22Rv1 (cell line): ENCODE measurements at regions not wholly inside any gene's neighbourhood (a gene's known extent, or its start where the extent isn't known, plus 50 kb on each side); places are given as distances from the start of the nearest gene placed in this dataset.

Experiments
- CTCF ChIP-seq: fragments of 450-650 bp; IDR thresholded peaks from 2 replicates; pipeline ENCODE4 v1.5.1; 2017; ENCODE audit warnings: mild to moderate bottlenecking
- ZFX ChIP-seq: fragments of 450-650 bp; IDR thresholded peaks from 2 replicates; pipeline ENCODE4 v1.6.1; 2017; ENCODE audit warnings: antibody characterized with exemption, borderline replicate concordance

DNA sequence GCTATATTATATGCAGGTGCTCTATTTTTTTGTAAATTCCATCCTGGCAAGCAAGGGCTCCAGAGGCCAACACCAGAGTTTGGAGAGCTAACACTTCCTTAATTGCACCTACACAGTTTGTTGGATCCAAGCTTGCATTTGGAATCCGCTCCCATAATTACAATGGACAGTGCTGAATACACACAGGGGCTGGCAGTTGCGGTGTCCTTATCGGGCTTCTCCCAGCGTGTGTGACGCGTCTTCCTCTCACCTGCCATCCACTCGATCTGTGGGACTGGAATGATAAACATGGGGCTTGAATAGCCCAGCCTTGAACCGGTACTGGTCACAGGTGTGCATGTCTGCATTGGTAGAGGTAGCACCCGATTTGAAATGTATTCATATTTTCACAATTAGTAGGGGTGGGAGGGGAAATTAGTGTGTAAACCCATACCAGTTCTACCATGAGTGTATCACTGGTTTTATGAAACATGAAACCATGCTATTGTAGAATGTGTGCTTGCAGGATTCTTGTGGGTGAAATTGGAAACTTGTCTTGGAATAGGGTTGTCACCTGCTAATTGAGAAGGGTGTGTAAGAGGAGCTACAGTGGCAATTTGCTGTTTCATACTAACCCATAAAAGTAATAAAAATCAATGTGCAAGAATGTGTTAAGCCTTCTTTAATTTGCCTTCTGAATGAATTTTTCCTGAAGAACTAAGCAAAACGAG is 316.5 kb downstream of the WDR11 start:
- TF ChIP-seq CTCF: no peak
- no peak for TF ChIP-seq ZFX
